Stimulated activated CD8-positive, alpha-beta memory T cell treated with anti-CD3 and anti-CD28 coated beads, Interleukin-15, amount 100 ng/mL, for 48 hours (primary cell): ENCODE measurements at regions not wholly inside any gene's neighbourhood (a gene's known extent, or its start where the extent isn't known, plus 50 kb on each side); places are given as distances from the start of the nearest gene placed in this dataset.
"Not testable (repeated sequence)": the region's sequence is repeated elsewhere in the genome, so short reads cannot be mapped to it uniquely, and the experiment has no call there.

Experiments
- DNase-seq, 2 donors: peaks; one replicate each; pipeline ENCODE4 v3.0.0-alpha.2; 2020; ENCODE audit warnings: low read depth in 2 of 2

GRCh38 chr12:131644481-131644880 is 66.4 kb upstream of the SFSWAP start:
- no peak for DNase-seq

GRCh38 chr12:131644917-131645316 is 66.0 kb upstream of the SFSWAP start:
- DNase-seq, result not testable (repeated sequence)

- not testable (repeated sequence) for DNase-seq
Measured at GRCh38 chr12:131645557-131645956, 65.3 kb upstream of the SFSWAP start.

- not testable (repeated sequence) for DNase-seq
Measured at GRCh38 chr12:131646444-131646843, 64.4 kb upstream of the SFSWAP start.

- DNase-seq, result no peak
Measured at GRCh38 chr12:131647667-131648066, 63.2 kb upstream of the SFSWAP start.

GRCh38 chr12:131655469-131656174 is 55.3 kb upstream of the SFSWAP start:
- DNase-seq, result not testable (repeated sequence)

GRCh38 chr12:131656796-131657195 is 54.1 kb upstream of the SFSWAP start:
- not testable (repeated sequence) for DNase-seq

- not testable (repeated sequence) for DNase-seq
Measured at GRCh38 chr12:131658605-131659004, 52.3 kb upstream of the SFSWAP start.

GRCh38 chr12:131659484-131659883 is 51.4 kb upstream of the SFSWAP start:
- DNase-seq, result not testable (repeated sequence)

GRCh38 chr12:131659976-131660375 is 50.9 kb upstream of the SFSWAP start:
- not testable (repeated sequence) for DNase-seq

GRCh38 chr12:131660401-131660800 is 50.5 kb upstream of the SFSWAP start:
- DNase-seq, result not testable (repeated sequence)
